BE2C (cell line): ENCODE measurements at regions not wholly inside any gene's neighbourhood (a gene's known extent, or its start where the extent isn't known, plus 50 kb on each side); places are given as distances from the start of the nearest gene placed in this dataset.

Experiments used
- DNase-seq: peaks from one replicate; pipeline ENCODE4 v3.0.0-alpha.2; 2020
- H3K27me3 ChIP-seq: fragments of 250-450 bp; sonication (Bioruptor Pico); 2 replicates; pipeline ENCODE4 v1.5.1; 2020; ENCODE audit warnings: mild to moderate bottlenecking
- H3K36me3 ChIP-seq: fragments of 250-450 bp; sonication (Bioruptor Pico); 2 replicates; pipeline ENCODE4 v1.5.1; 2020; ENCODE audit warnings: mild to moderate bottlenecking
- H3K4me1 ChIP-seq: fragments of 250-450 bp; sonication (Bioruptor Pico); 2 replicates; pipeline ENCODE4 v1.5.1; 2020
- H3K4me3 ChIP-seq: 2 replicates; pipeline ENCODE4 v1.5.1; 2011; ENCODE audit warnings: low read depth, low read length
- H3K9me3 ChIP-seq: fragments of 250-450 bp; sonication (Bioruptor Pico); 2 replicates; pipeline ENCODE4 v1.5.1; 2020
- CTCF ChIP-seq: IDR thresholded peaks from 2 replicates; pipeline ENCODE4 v1.5.1; 2012; ENCODE audit warnings: mild to moderate bottlenecking, low read depth, low read length

- peaks cover 24% of the 10 kb centered on the region for H3K4me1 ChIP-seq
Measured at GRCh38 chr12:124717318-124717717, 146.3 kb downstream of the SCARB1 start.

GRCh38 chr12:124716208-124717130 lies 147.2 kb downstream of the SCARB1 start:
- H3K9me3 ChIP-seq: no peaks in the 10 kb centered on the region
- H3K4me1 ChIP-seq: peaks cover 20% of the 10 kb centered on the region
- no peaks in the 10 kb centered on the region for H3K27me3 ChIP-seq
- no peaks in the 10 kb centered on the region for H3K36me3 ChIP-seq
- no peak overlapping the region for H3K4me3 ChIP-seq
- no peak for TF ChIP-seq CTCF
- DNase-seq: no peak

More at GRCh38 chr12:124717318-124717717, 146.3 kb downstream of the SCARB1 start:
- Histone ChIP-seq H3K9me3 (no peaks in the 10 kb centered on the region), H3K27me3 (no peaks in the 10 kb centered on the region), H3K36me3 (no peaks in the 10 kb centered on the region), H3K4me3 (no peak overlapping the region)
- TF ChIP-seq CTCF: no peak
- no peak for DNase-seq

GRCh38 chr12:124715121-124715990 lies 147.9 kb upstream of the NCOR2 start:
- H3K9me3 ChIP-seq: no peaks in the 10 kb centered on the region
- H3K4me1 ChIP-seq: peaks cover 13% of the 10 kb centered on the region
- TF ChIP-seq CTCF: no peak
- H3K4me3 ChIP-seq: no peak overlapping the region
- H3K27me3 ChIP-seq: no peaks in the 10 kb centered on the region
- no peaks in the 10 kb centered on the region for H3K36me3 ChIP-seq
- no peak for DNase-seq

GRCh38 chr12:124713436-124714082 lies 146.1 kb upstream of the NCOR2 start:
- H3K36me3 ChIP-seq: no peaks in the 10 kb centered on the region
- H3K4me1 ChIP-seq: peaks cover 7% of the 10 kb centered on the region
- TF ChIP-seq CTCF: no peak
- DNase-seq: no peak
- no peaks in the 10 kb centered on the region for H3K27me3 ChIP-seq
- H3K4me3 ChIP-seq: no peak overlapping the region
- H3K9me3 ChIP-seq: no peaks in the 10 kb centered on the region

- DNase-seq: no peak
- no peak overlapping the region for H3K4me3 ChIP-seq
- H3K4me1 ChIP-seq: peaks cover 7% of the 10 kb centered on the region
- TF ChIP-seq CTCF: no peak
- no peaks in the 10 kb centered on the region for H3K9me3 ChIP-seq
- no peaks in the 10 kb centered on the region for H3K36me3 ChIP-seq
- no peaks in the 10 kb centered on the region for H3K27me3 ChIP-seq
Measured at GRCh38 chr12:124713041-124713435, 145.6 kb upstream of the NCOR2 start.
